ENCODE measurements at regions not wholly inside any gene's neighbourhood (a gene's known extent, or its start where the extent isn't known, plus 50 kb on each side); places are given as distances from the start of the nearest gene placed in this dataset.

- ATAC-seq: no peak
- TF ChIP-seq ISL1 (CRISPR knock-in tag; IDR thresholded peaks at IDR 0.05): no peak
- TF ChIP-seq BACH2 (CRISPR knock-in tag; IDR thresholded peaks at IDR 0.05; ENCODE audit: borderline replicate concordance): no peak
- TF ChIP-seq CSDC2 (CRISPR knock-in tag; IDR thresholded peaks at IDR 0.05): no peak
- no peak for TF ChIP-seq RARB (CRISPR knock-in tag; IDR thresholded peaks at IDR 0.05)
- TF ChIP-seq ESRRG (CRISPR knock-in tag; IDR thresholded peaks at IDR 0.05): no peak
- TF ChIP-seq CSRNP3 (CRISPR knock-in tag; IDR thresholded peaks at IDR 0.05): no peak
- no peak for TF ChIP-seq TOX (CRISPR knock-in tag; IDR thresholded peaks at IDR 0.05; ENCODE audit: borderline replicate concordance)
- no peak for TF ChIP-seq GLIS3 (CRISPR knock-in tag; IDR thresholded peaks at IDR 0.05)
- TF ChIP-seq SNAI2 (CRISPR knock-in tag; IDR thresholded peaks at IDR 0.05): no peak
- no peak for TF ChIP-seq ZNF8 (CRISPR knock-in tag; IDR thresholded peaks at IDR 0.05)
- no peak for TF ChIP-seq PATZ1 (CRISPR knock-in tag; IDR thresholded peaks at IDR 0.05; ENCODE audit: borderline replicate concordance)
- no peak for TF ChIP-seq OSR1 (CRISPR knock-in tag; IDR thresholded peaks at IDR 0.05)
Observed at GRCh38 chr11:21659961-21660360, 532.9 kb upstream of the ANO5 start.

GRCh38 chr11:21675049-21675616 is 517.8 kb upstream of the ANO5 start:
- no peak for TF ChIP-seq TSHZ2 (CRISPR knock-in tag; IDR thresholded peaks at IDR 0.05)
- TF ChIP-seq PATZ1 (CRISPR knock-in tag; IDR thresholded peaks at IDR 0.05; ENCODE audit: borderline replicate concordance): no peak
- TF ChIP-seq TCF4 (CRISPR knock-in tag; IDR thresholded peaks at IDR 0.05; ENCODE audit: borderline replicate concordance): no peak
- TF ChIP-seq ZNF565 (CRISPR knock-in tag; conservative IDR thresholded peaks at IDR 0.05; ENCODE audit: low read depth): no peak
- no peak for TF ChIP-seq ARNTL (CRISPR knock-in tag; IDR thresholded peaks at IDR 0.05; ENCODE audit: borderline replicate concordance, low read depth)
- no peak for TF ChIP-seq ZNF8 (CRISPR knock-in tag; IDR thresholded peaks at IDR 0.05)
- TF ChIP-seq CSDC2 (CRISPR knock-in tag; IDR thresholded peaks at IDR 0.05): no peak
- no peak for TF ChIP-seq TOX (CRISPR knock-in tag; IDR thresholded peaks at IDR 0.05; ENCODE audit: borderline replicate concordance)
- TF ChIP-seq ZFP3 (CRISPR knock-in tag; IDR thresholded peaks at IDR 0.05): no peak
- TF ChIP-seq POU6F1 (CRISPR knock-in tag; IDR thresholded peaks at IDR 0.05; ENCODE audit: borderline replicate concordance, low read depth): no peak
- no peak for TF ChIP-seq BACH2 (CRISPR knock-in tag; IDR thresholded peaks at IDR 0.05; ENCODE audit: borderline replicate concordance)
- no peak for TF ChIP-seq PPARA (CRISPR knock-in tag; IDR thresholded peaks at IDR 0.05; ENCODE audit: borderline replicate concordance)
- no peak for TF ChIP-seq ESRRG (CRISPR knock-in tag; IDR thresholded peaks at IDR 0.05)
- ATAC-seq: no peak

- TF ChIP-seq TSHZ2 (CRISPR knock-in tag; IDR thresholded peaks at IDR 0.05): no peak
- TF ChIP-seq TOX (CRISPR knock-in tag; IDR thresholded peaks at IDR 0.05; ENCODE audit: borderline replicate concordance): no peak
- no peak for TF ChIP-seq ZNF70 (CRISPR knock-in tag; IDR thresholded peaks at IDR 0.05)
- TF ChIP-seq ZNF8 (CRISPR knock-in tag; IDR thresholded peaks at IDR 0.05): no peak
- no peak for TF ChIP-seq SNAI2 (CRISPR knock-in tag; IDR thresholded peaks at IDR 0.05)
- no peak for TF ChIP-seq ZFP3 (CRISPR knock-in tag; IDR thresholded peaks at IDR 0.05)
- no peak for TF ChIP-seq ISL1 (CRISPR knock-in tag; IDR thresholded peaks at IDR 0.05)
- no peak for TF ChIP-seq PATZ1 (CRISPR knock-in tag; IDR thresholded peaks at IDR 0.05; ENCODE audit: borderline replicate concordance)
- TF ChIP-seq ZNF565 (CRISPR knock-in tag; conservative IDR thresholded peaks at IDR 0.05; ENCODE audit: low read depth): no peak
- TF ChIP-seq CSDC2 (CRISPR knock-in tag; IDR thresholded peaks at IDR 0.05): no peak
- TF ChIP-seq RARB (CRISPR knock-in tag; IDR thresholded peaks at IDR 0.05): no peak
- no peak for ATAC-seq
Observed at GRCh38 chr11:21687643-21688042, 505.2 kb upstream of the ANO5 start.
